ENCODE measurements at regions not wholly inside any gene's neighbourhood (a gene's known extent, or its start where the extent isn't known, plus 50 kb on each side); places are given as distances from the start of the nearest gene placed in this dataset.
"Not testable (repeated sequence)": the region's sequence is repeated elsewhere in the genome, so short reads cannot be mapped to it uniquely, and the experiment has no call there.

DNA sequence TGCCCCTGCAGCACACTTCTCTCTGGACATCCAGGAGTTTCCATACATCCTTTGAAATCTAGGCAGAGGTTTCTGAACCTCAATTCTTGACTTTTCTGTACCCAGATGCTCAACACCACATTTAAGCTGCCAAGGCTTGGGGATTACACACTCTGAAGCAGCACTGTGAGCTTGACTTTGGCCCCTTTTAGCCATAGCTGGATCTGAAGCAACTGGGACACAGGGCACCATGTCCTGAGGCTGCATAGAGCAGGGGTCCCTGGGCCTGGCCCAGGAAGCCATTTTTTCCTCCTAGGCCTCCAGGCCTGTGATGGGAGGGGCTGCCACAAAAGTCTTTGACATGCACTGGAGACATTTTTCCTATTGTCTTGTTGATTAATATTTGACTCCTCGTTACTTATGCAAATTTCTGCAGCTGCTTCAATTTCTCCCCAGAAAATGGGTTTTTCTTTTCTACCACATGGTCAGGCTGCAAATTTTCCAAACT lies 694.0 kb downstream of the DIPK2A start:
- DNase-seq = no peak
- H3K4me3 Mint-ChIP-seq = no peak overlapping the region
- CTCF ChIA-PET = no interaction called here
- no peaks in the 10 kb centered on the region for H3K27me3 Mint-ChIP-seq
- intact Hi-C loops (cut with micrococcal nuclease) = no loop called here
- H3K27ac Mint-ChIP-seq = no peak overlapping the region
- H3K9me3 Mint-ChIP-seq = peaks cover 14% of the 10 kb centered on the region
- no peaks in the 10 kb centered on the region for H3K4me1 Mint-ChIP-seq (ENCODE audit: low read depth)
- POLR2A ChIA-PET = no interaction called here
- H3K36me3 Mint-ChIP-seq = no peaks in the 10 kb centered on the region

- H3K27ac Mint-ChIP-seq = no peak overlapping the region
- peaks cover 8% of the 10 kb centered on the region for H3K9me3 Mint-ChIP-seq
- ChIA-PET POLR2A (no interaction called here), CTCF (no interaction called here)
- no peaks in the 10 kb centered on the region for H3K4me1 Mint-ChIP-seq (ENCODE audit: low read depth)
- no peaks in the 10 kb centered on the region for H3K36me3 Mint-ChIP-seq
- intact Hi-C loops (cut with micrococcal nuclease) = no loop called here
- no peak for DNase-seq
- no peaks in the 10 kb centered on the region for H3K27me3 Mint-ChIP-seq
- H3K4me3 Mint-ChIP-seq = no peak overlapping the region
Observed at GRCh38 chr3:144670571-144670970, 698.9 kb downstream of the DIPK2A start.

- intact Hi-C loops (cut with micrococcal nuclease) = no loop called here
Observed at GRCh38 chr3:144677103-144677502, 705.5 kb downstream of the DIPK2A start.

DNA sequence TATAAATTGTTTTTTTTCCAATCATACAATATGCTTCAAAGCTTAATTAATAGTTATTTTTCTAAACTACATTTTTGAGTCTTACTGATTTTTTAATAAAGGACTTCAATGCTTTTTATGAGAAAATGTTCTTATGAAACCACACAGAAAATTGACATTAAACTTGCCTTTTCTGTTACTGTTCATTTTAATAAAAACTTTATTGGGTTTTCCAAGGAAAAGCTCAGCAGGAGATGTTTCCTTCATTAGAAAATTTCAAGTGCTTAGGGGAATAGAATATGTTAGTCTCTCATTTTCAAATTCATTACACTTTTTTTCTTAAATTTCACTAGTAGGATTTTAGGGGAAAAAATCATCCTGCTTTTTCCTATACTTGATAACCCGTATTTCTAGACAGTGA lies 711.4 kb downstream of the DIPK2A start:
- Mint-ChIP-seq H3K9me3 (no peaks in the 10 kb centered on the region), H3K4me3 (no peak overlapping the region), H3K27ac (no peak overlapping the region), H3K36me3 (no peaks in the 10 kb centered on the region), H3K4me1 (ENCODE audit: low read depth) (no peaks in the 10 kb centered on the region), H3K27me3 (no peaks in the 10 kb centered on the region)
- ChIA-PET POLR2A (no interaction called here), CTCF (no interaction called here)
- intact Hi-C loops (cut with micrococcal nuclease) = no loop called here
- DNase-seq = no peak

More at GRCh38 chr3:144677103-144677502, 705.5 kb downstream of the DIPK2A start:
- no peak overlapping the region for H3K4me3 Mint-ChIP-seq
- CTCF ChIA-PET = no interaction called here
- no peaks in the 10 kb centered on the region for H3K27me3 Mint-ChIP-seq
- no peaks in the 10 kb centered on the region for H3K36me3 Mint-ChIP-seq
- H3K27ac Mint-ChIP-seq = no peak overlapping the region
- H3K4me1 Mint-ChIP-seq (ENCODE audit: low read depth) = no peaks in the 10 kb centered on the region
- POLR2A ChIA-PET = no interaction called here
- H3K9me3 Mint-ChIP-seq = no peaks in the 10 kb centered on the region
- DNase-seq = no peak

DNA sequence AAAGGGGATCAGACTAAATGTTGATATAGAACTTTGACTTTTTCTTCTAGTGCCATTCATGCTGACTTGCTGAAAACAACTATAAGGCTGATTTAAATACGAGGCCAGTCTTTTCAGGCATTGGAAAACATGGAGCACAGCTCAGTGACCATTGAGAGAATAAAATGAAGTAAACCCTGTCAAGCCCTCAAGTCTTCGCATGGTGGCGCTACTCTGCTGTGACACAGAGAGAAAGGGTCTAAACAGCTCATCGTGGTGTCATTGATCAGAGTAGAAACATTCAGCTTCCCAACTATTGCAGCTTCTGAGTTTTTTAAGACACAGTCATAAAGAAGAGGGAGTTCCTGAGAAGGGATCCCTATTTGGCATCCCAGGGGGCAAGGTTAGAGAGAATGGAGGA lies 716.2 kb downstream of the DIPK2A start:
- intact Hi-C loops (cut with micrococcal nuclease) = no loop called here
- CTCF ChIA-PET = no interaction called here
- Mint-ChIP-seq H3K4me1 (ENCODE audit: low read depth) (no peaks in the 10 kb centered on the region), H3K36me3 (no peaks in the 10 kb centered on the region), H3K27me3 (no peaks in the 10 kb centered on the region), H3K4me3 (no peak overlapping the region), H3K27ac (no peak overlapping the region), H3K9me3 (no peaks in the 10 kb centered on the region)
- DNase-seq = no peak
- POLR2A ChIA-PET = no interaction called here

DNA sequence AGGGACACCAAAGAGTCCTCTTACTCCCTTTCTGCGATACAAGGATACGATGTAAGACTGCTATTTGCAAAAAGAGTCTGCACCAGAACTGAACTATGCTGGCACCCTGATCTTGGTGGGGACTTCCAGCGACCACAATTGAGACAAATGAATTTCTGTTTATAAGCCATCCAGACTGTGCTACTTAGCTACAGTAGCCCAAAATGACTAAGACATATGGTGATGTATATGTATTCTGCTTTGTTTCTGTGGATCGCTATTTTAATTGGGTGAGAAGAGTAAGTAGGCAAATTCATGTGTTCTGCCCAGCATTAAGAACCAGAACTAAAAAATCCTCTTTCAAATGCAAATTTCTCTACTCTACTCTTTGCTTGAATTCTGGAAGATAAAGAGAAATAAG lies 720.9 kb downstream of the DIPK2A start:
- no peak overlapping the region for H3K27ac Mint-ChIP-seq
- no peak overlapping the region for H3K4me3 Mint-ChIP-seq
- H3K9me3 Mint-ChIP-seq = no peaks in the 10 kb centered on the region
- ChIA-PET POLR2A (no interaction called here), CTCF (no interaction called here)
- H3K36me3 Mint-ChIP-seq = no peaks in the 10 kb centered on the region
- no peak for DNase-seq
- intact Hi-C loops (cut with micrococcal nuclease) = no loop called here
- H3K4me1 Mint-ChIP-seq (ENCODE audit: low read depth) = no peaks in the 10 kb centered on the region
- no peaks in the 10 kb centered on the region for H3K27me3 Mint-ChIP-seq

GRCh38 chr3:144708437-144708836 lies 736.8 kb downstream of the DIPK2A start:
- Mint-ChIP-seq H3K36me3 (no peaks in the 10 kb centered on the region), H3K27ac (no peak overlapping the region), H3K4me1 (ENCODE audit: low read depth) (no peaks in the 10 kb centered on the region), H3K9me3 (no peaks in the 10 kb centered on the region), H3K27me3 (no peaks in the 10 kb centered on the region), H3K4me3 (no peak overlapping the region)
- CTCF ChIA-PET = no interaction called here
- POLR2A ChIA-PET = no interaction called here
- intact Hi-C loops (cut with micrococcal nuclease) = no loop called here
- no peak for DNase-seq

DNA sequence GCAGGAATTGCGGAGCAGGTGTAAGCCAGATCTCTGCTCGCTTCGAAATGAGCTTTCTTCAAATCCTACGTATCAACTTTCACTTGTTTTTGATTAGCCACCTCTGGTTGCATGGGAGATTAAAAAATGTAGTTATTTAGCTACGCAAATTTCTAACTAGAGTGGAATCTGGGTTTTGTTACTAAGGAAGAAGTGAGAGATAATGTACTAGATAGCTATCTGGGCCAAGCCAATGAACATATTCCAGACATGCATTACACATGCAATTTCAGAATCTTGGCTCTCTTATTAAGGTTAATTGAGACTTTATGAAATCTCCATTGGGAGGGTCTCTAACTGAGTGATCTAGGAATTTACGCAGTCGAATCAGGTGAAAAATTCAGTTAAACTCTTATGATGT lies 765.7 kb downstream of the DIPK2A start:
- no peak for DNase-seq
- CTCF ChIA-PET = no interaction called here
- Mint-ChIP-seq H3K4me3 (no peak overlapping the region), H3K27ac (no peak overlapping the region), H3K9me3 (peaks cover 3% of the 10 kb centered on the region), H3K4me1 (ENCODE audit: low read depth) (no peaks in the 10 kb centered on the region), H3K36me3 (no peaks in the 10 kb centered on the region), H3K27me3 (no peaks in the 10 kb centered on the region)
- intact Hi-C loops (cut with micrococcal nuclease) = no loop called here
- POLR2A ChIA-PET = no interaction called here

GRCh38 chr3:144743225-144743668 lies 771.6 kb downstream of the DIPK2A start:
- no peak overlapping the region for H3K27ac Mint-ChIP-seq

GRCh38 chr3:144744473-144744872 lies 772.9 kb downstream of the DIPK2A start:
- DNase-seq = no peak
- intact Hi-C loops (cut with micrococcal nuclease) = no loop called here
- Mint-ChIP-seq H3K4me1 (ENCODE audit: low read depth) (no peaks in the 10 kb centered on the region), H3K27me3 (no peaks in the 10 kb centered on the region), H3K4me3 (no peak overlapping the region), H3K36me3 (no peaks in the 10 kb centered on the region), H3K9me3 (no peaks in the 10 kb centered on the region), H3K27ac (no peak overlapping the region)
- CTCF ChIA-PET = no interaction called here
- POLR2A ChIA-PET = no interaction called here

More at GRCh38 chr3:144743225-144743668, 771.6 kb downstream of the DIPK2A start:
- CTCF ChIA-PET = no interaction called here
- POLR2A ChIA-PET = no interaction called here
- Mint-ChIP-seq H3K27me3 (no peaks in the 10 kb centered on the region), H3K36me3 (no peaks in the 10 kb centered on the region), H3K4me1 (ENCODE audit: low read depth) (no peaks in the 10 kb centered on the region), H3K9me3 (no peaks in the 10 kb centered on the region), H3K4me3 (no peak overlapping the region)
- no peak for DNase-seq
- intact Hi-C loops (cut with micrococcal nuclease) = no loop called here

- Mint-ChIP-seq H3K27me3 (no peaks in the 10 kb centered on the region), H3K27ac (no peak overlapping the region), H3K36me3 (no peaks in the 10 kb centered on the region), H3K9me3 (no peaks in the 10 kb centered on the region), H3K4me3 (no peak overlapping the region), H3K4me1 (ENCODE audit: low read depth) (no peaks in the 10 kb centered on the region)
- CTCF ChIA-PET = no interaction called here
- DNase-seq = no peak
- POLR2A ChIA-PET = no interaction called here
- intact Hi-C loops (cut with micrococcal nuclease) = no loop called here
Observed at GRCh38 chr3:144746631-144747030, 775.0 kb downstream of the DIPK2A start.

DNA sequence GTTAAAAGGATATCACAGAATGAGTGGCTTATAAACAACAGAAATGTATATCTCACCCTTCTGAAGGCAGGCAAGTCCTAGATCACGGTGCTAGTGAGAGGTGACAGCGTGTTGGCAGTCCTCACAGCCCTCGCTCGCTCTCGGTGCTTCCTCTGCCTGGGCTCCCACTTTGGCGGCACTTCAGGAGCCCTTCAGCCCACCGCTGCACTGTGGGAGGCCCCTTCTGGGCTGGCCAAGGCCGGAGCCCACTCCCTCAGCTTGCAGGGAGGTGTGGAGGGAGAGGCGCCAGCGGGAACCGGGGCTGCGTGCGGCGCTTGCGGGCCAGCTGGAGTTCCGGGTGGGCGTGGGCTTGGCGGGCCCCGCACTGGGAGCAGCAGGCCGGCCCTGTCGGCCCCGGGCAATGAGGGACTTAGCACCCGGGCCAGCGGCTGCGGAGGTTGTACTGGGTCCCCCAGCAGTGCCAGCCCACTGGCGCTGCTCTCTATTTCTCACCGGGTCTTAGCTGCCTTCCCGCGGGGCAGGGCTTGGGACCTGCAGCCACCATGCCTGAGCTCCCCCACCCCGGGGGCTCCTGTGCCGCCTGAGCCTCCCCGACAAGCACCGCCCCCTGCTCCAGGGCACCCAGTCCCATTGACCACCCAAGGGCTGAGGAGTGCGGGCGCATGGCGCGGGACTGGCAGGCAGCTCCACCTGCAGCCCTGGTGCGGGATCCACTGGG lies 778.1 kb downstream of the DIPK2A start:
- H3K4me1 Mint-ChIP-seq (ENCODE audit: low read depth); CTCF ChIA-PET; H3K27ac Mint-ChIP-seq; H3K27me3 Mint-ChIP-seq; H3K4me3 Mint-ChIP-seq; DNase-seq; H3K36me3 Mint-ChIP-seq; intact Hi-C loops (cut with micrococcal nuclease); H3K9me3 Mint-ChIP-seq; POLR2A ChIA-PET: not testable (repeated sequence)

DNA sequence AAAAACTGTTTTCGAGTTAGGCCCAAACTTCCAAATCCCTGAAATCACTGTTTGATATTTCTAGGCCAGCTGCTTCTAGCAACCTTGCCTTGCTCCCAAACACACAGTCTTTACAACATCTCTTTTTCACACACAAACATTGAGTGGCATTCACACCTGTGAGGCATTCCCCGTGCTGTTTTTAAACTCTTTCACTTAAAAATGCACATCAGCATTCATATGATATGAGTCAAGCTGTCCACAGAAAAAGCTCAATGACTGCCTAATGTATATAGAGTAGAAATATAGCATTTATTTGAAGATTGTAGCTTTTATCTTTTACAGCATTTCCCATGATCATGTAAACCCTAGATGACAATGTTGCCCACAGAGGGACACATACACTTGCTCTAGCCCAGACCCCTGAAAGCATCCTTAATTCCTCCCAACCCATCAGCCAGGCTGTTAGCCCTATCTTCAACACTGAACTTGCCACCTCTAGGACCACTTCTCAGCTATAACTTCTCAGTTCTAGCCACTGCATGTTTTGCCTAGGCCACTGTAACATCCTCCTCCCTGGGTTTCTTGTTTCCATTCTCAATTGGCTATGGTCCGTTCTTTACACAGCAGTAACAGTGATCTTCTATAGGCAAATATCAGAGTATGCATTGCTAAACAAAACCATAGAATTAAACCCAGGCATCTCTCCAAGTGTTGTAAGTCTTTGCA lies 782.6 kb downstream of the DIPK2A start:
- no peaks in the 10 kb centered on the region for H3K27me3 Mint-ChIP-seq
- no peaks in the 10 kb centered on the region for H3K4me1 Mint-ChIP-seq (ENCODE audit: low read depth)
- intact Hi-C loops (cut with micrococcal nuclease) = no loop called here
- H3K9me3 Mint-ChIP-seq = no peaks in the 10 kb centered on the region
- no peak overlapping the region for H3K27ac Mint-ChIP-seq
- ChIA-PET POLR2A (no interaction called here), CTCF (interaction anchor here (0.6 kb wide), 1 partner anchor 174 kb away, joined by 4 read pairs; no protein-coding TSS in a partner anchor)
- DNase-seq = no peak
- no peaks in the 10 kb centered on the region for H3K36me3 Mint-ChIP-seq
- no peak overlapping the region for H3K4me3 Mint-ChIP-seq

Measured in activated CD4-positive, alpha-beta memory T cell treated with anti-CD3 and anti-CD28 coated beads for 36 hours (primary cell).